H1 (cell line): ENCODE measurements at regions not wholly inside any gene's neighbourhood (a gene's known extent, or its start where the extent isn't known, plus 50 kb on each side); places are given as distances from the start of the nearest gene placed in this dataset.
A peak's percentile ranks its signal among the peaks of the same experiment; 100 is the strongest.

Source experiments
- CBX5 ChIP-seq: fragments of 300-800, 300-1000 bp; sonication (generic); IDR thresholded peaks from 2 replicates; pipeline ENCODE4 v1.7.1; 2016; ENCODE audit warnings: antibody characterized with exemption, low read length, low read depth
- CHD7 ChIP-seq: fragments of 300-600 bp; sonication (generic); IDR thresholded peaks from 2 replicates; pipeline ENCODE4 v1.7.1; 2012; ENCODE audit warnings: low read length, moderate library complexity, mild to moderate bottlenecking, inconsistent platforms; ENCODE audit not compliant: insufficient replicate concordance
- CREB1 ChIP-seq: IDR thresholded peaks from 2 replicates; pipeline ENCODE4 v1.6.1; 2012; ENCODE audit warnings: inconsistent platforms
- EZH2 ChIP-seq: fragments of 200-600 bp; sonication (generic); IDR thresholded peaks from 2 replicates; pipeline ENCODE4 v1.7.1; 2012; ENCODE audit warnings: low read depth, mild to moderate bottlenecking, moderate library complexity, low read length, inconsistent platforms; ENCODE audit not compliant: severe bottlenecking
- JUND ChIP-seq: IDR thresholded peaks from 2 replicates; pipeline ENCODE4 v1.6.1; 2011; ENCODE audit warnings: mild to moderate bottlenecking, improper control_type of control experiment, low read length
- POLR2A ChIP-seq, 2 experiments: IDR thresholded peaks; 1 replicate in 1 of 2; 2 replicates in 1 of 2; pipeline ENCODE4 v1.6.1; 2011; ENCODE audit warnings: low read depth in 2 of 2, low read length in 2 of 2, mild to moderate bottlenecking in 2 of 2; ENCODE audit errors: control extremely low read depth in 1 of 2
- POLR2AphosphoS5 ChIP-seq: IDR thresholded peaks from 2 replicates; pipeline ENCODE4 v1.6.1; 2011; ENCODE audit warnings: low read depth, low read length
- RAD21 ChIP-seq, 2 experiments: IDR thresholded peaks in 1 of 2; conservative IDR thresholded peaks in 1 of 2; 2 replicates each; pipeline ENCODE4 v1.6.1; 2011; ENCODE audit warnings: low read depth in 2 of 2, low read length in 2 of 2, improper control_type of control experiment in 1 of 2, inconsistent platforms in 1 of 2, mild to moderate bottlenecking in 1 of 2, moderate library complexity in 1 of 2
- SIN3A ChIP-seq, 2 experiments: IDR thresholded peaks in 1 of 2; conservative IDR thresholded peaks in 1 of 2; 2 replicates each; pipeline ENCODE4 v1.6.1; 2011 to 2012; ENCODE audit warnings: low read length in 2 of 2, improper control_type of control experiment in 1 of 2, low read depth in 1 of 2, mild to moderate bottlenecking in 1 of 2
- SP1 ChIP-seq: IDR thresholded peaks from 2 replicates; pipeline ENCODE4 v1.6.1; 2011; ENCODE audit warnings: low read depth, low read length
- SRF ChIP-seq: IDR thresholded peaks from 2 replicates; pipeline ENCODE4 v1.6.1; 2011; ENCODE audit warnings: mild to moderate bottlenecking, low read depth, low read length, moderate library complexity
- SUZ12 ChIP-seq: fragments of 200-600 bp; sonication (generic); IDR thresholded peaks from 2 replicates; pipeline ENCODE4 v1.6.1; 2012; ENCODE audit warnings: mild to moderate bottlenecking, inconsistent platforms, low read length, moderate library complexity, mixed read lengths
- TF ChIP-seq, protein P1 (sequence below), 3 experiments: IDR thresholded peaks; 1 replicate in 2 of 3; 2 replicates in 1 of 3; pipeline versions ENCODE4 v1.5.1 to v1.6.1; 2011; ENCODE audit warnings: low read length in 3 of 3, mild to moderate bottlenecking in 3 of 3, inconsistent platforms in 2 of 3, low read depth in 1 of 3, moderate library complexity in 1 of 3; ENCODE audit not compliant: insufficient read depth in 1 of 3; ENCODE audit errors: control extremely low read depth in 1 of 3
- TF ChIP-seq, protein P2 (sequence below): IDR thresholded peaks from 2 replicates; pipeline ENCODE4 v1.6.1; 2012; ENCODE audit warnings: low read length, inconsistent platforms

GRCh38 chrX:140034916-140035315, 69.6 kb upstream of the CXorf66 start:
- no peak for TF ChIP-seq POLR2AphosphoS5
- no peak for TF ChIP-seq SIN3A (conservative IDR thresholded peaks at IDR 0.05 in 1 of 2, IDR thresholded peaks at IDR 0.05 in 1 of 2; ENCODE audit: low read depth in 1 of 2, low read length in 2 of 2)
- TF ChIP-seq POLR2A (IDR thresholded peaks at IDR 0.05; ENCODE audit: control extremely low read depth in 1 of 2, low read depth in 2 of 2, low read length in 2 of 2), result no peak
- no peak for TF ChIP-seq EZH2
- TF ChIP-seq RAD21 (IDR thresholded peaks at IDR 0.05 in 1 of 2, conservative IDR thresholded peaks at IDR 0.05 in 1 of 2; ENCODE audit: low read depth in 2 of 2, low read length in 2 of 2), result peak; percentile 51 to 52
- TF ChIP-seq JUND, result no peak
- no peak for TF ChIP-seq CHD7
- TF ChIP-seq, protein P1, sequence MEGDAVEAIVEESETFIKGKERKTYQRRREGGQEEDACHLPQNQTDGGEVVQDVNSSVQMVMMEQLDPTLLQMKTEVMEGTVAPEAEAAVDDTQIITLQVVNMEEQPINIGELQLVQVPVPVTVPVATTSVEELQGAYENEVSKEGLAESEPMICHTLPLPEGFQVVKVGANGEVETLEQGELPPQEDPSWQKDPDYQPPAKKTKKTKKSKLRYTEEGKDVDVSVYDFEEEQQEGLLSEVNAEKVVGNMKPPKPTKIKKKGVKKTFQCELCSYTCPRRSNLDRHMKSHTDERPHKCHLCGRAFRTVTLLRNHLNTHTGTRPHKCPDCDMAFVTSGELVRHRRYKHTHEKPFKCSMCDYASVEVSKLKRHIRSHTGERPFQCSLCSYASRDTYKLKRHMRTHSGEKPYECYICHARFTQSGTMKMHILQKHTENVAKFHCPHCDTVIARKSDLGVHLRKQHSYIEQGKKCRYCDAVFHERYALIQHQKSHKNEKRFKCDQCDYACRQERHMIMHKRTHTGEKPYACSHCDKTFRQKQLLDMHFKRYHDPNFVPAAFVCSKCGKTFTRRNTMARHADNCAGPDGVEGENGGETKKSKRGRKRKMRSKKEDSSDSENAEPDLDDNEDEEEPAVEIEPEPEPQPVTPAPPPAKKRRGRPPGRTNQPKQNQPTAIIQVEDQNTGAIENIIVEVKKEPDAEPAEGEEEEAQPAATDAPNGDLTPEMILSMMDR (IDR thresholded peaks at IDR 0.05; ENCODE audit: control extremely low read depth in 1 of 3, insufficient read depth in 1 of 3, low read depth in 1 of 3, low read length in 3 of 3), result peak in 1 of 3 experiments; percentile 32; a peak in 2 of 4 replicates
- TF ChIP-seq CREB1, result no peak
- TF ChIP-seq, protein P2, sequence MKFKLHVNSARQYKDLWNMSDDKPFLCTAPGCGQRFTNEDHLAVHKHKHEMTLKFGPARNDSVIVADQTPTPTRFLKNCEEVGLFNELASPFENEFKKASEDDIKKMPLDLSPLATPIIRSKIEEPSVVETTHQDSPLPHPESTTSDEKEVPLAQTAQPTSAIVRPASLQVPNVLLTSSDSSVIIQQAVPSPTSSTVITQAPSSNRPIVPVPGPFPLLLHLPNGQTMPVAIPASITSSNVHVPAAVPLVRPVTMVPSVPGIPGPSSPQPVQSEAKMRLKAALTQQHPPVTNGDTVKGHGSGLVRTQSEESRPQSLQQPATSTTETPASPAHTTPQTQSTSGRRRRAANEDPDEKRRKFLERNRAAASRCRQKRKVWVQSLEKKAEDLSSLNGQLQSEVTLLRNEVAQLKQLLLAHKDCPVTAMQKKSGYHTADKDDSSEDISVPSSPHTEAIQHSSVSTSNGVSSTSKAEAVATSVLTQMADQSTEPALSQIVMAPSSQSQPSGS, result no peak
- no peak for TF ChIP-seq SRF
- no peak for TF ChIP-seq CBX5
- no peak for TF ChIP-seq SP1
- TF ChIP-seq SUZ12, result no peak
